BE2C (cell line): ENCODE measurements at regions not wholly inside any gene's neighbourhood (a gene's known extent, or its start where the extent isn't known, plus 50 kb on each side); places are given as distances from the start of the nearest gene placed in this dataset.

Experiments used
- DNase-seq: peaks from one replicate; pipeline ENCODE4 v3.0.0-alpha.2; 2020
- H3K27me3 ChIP-seq: fragments of 250-450 bp; sonication (Bioruptor Pico); 2 replicates; pipeline ENCODE4 v1.5.1; 2020; ENCODE audit warnings: mild to moderate bottlenecking
- H3K36me3 ChIP-seq: fragments of 250-450 bp; sonication (Bioruptor Pico); 2 replicates; pipeline ENCODE4 v1.5.1; 2020; ENCODE audit warnings: mild to moderate bottlenecking
- H3K4me1 ChIP-seq: fragments of 250-450 bp; sonication (Bioruptor Pico); 2 replicates; pipeline ENCODE4 v1.5.1; 2020
- H3K4me3 ChIP-seq: 2 replicates; pipeline ENCODE4 v1.5.1; 2011; ENCODE audit warnings: low read depth, low read length
- H3K9me3 ChIP-seq: fragments of 250-450 bp; sonication (Bioruptor Pico); 2 replicates; pipeline ENCODE4 v1.5.1; 2020
- TF ChIP-seq, protein P1 (sequence below): IDR thresholded peaks from 2 replicates; pipeline ENCODE4 v1.5.1; 2012; ENCODE audit warnings: mild to moderate bottlenecking, low read depth, low read length

DNA sequence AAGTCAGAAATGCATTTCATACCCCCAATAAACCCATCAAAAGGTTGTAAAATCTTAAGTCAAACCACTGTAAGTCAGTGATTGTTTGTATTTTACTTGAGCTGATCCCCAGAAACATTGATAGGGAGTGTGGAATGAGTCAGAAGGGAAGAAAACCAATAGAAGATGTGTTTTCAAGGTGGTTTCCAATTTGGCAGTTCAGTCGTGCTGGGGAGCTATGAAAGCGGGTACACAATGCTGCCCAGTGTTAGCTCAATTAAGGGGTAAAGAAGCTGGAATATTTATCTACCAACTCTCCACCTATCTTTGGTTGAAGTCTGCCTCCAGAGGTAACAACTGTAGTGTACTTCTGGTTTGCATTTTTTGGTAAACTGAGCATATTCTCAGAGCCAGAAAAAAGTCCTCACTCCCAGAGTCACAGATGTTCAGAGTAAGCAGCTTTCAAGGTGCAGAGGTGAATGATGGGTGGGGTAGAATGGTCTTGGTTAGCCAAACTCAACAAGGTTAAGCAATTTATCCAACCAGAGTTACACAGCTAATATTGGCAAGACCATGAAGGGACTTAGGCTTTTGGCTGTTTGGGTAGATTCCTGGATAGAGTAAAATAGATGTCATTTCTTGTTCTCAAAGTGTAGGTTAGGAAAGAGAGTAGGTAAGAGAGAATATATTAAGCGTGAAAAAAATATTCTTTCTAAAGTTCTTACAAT lies 202.9 kb upstream of the ADGRL2 start:
- no peak overlapping the region for H3K4me3 ChIP-seq
- no peaks in the 10 kb centered on the region for H3K9me3 ChIP-seq
- TF ChIP-seq, protein P1, sequence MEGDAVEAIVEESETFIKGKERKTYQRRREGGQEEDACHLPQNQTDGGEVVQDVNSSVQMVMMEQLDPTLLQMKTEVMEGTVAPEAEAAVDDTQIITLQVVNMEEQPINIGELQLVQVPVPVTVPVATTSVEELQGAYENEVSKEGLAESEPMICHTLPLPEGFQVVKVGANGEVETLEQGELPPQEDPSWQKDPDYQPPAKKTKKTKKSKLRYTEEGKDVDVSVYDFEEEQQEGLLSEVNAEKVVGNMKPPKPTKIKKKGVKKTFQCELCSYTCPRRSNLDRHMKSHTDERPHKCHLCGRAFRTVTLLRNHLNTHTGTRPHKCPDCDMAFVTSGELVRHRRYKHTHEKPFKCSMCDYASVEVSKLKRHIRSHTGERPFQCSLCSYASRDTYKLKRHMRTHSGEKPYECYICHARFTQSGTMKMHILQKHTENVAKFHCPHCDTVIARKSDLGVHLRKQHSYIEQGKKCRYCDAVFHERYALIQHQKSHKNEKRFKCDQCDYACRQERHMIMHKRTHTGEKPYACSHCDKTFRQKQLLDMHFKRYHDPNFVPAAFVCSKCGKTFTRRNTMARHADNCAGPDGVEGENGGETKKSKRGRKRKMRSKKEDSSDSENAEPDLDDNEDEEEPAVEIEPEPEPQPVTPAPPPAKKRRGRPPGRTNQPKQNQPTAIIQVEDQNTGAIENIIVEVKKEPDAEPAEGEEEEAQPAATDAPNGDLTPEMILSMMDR: no peak
- no peaks in the 10 kb centered on the region for H3K27me3 ChIP-seq
- DNase-seq: no peak
- H3K4me1 ChIP-seq: no peaks in the 10 kb centered on the region
- no peaks in the 10 kb centered on the region for H3K36me3 ChIP-seq

DNA sequence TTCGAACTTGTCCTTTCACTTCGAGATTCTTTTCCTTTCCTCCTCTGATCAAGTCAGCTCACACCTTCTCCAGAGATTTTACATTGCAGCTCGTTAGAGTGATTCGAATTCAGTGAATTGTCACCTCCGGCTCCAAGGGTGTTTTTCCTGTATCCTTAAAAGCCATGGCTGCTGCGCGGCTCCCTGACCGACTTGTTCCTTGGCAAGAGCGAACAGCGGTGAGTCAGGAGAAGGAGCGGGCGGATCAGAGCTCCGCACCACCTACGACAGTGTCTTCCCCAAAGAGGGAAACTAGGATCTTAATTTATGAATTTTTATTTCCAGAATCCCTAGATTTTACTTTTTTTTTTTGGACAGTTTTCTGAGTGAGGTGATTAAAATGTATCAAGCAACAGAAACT lies 204.4 kb upstream of the ADGRL2 start:
- no peaks in the 10 kb centered on the region for H3K36me3 ChIP-seq
- no peak overlapping the region for H3K4me3 ChIP-seq
- no peaks in the 10 kb centered on the region for H3K4me1 ChIP-seq
- H3K27me3 ChIP-seq: no peaks in the 10 kb centered on the region
- H3K9me3 ChIP-seq: no peaks in the 10 kb centered on the region
- no peak for DNase-seq
- TF ChIP-seq, protein P1: no peak

DNA sequence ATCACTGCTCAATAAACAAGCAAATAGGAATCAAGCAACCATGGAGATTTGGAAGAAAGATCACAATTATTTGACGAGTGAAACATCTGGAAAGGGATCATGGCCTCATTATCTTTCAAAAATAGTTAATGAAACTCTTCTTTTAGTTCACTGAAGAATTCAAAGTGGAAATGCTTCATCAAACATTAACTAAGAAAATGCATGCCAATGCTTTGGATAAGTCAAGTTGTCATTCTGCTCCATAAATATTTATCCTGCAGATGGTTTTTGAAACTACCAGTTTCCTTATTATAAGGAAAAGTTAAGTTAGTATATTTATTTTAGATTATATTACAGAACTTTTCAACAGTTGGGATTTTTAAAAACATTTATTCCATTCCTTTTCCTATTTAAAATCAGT lies 206.5 kb upstream of the ADGRL2 start:
- Histone ChIP-seq H3K27me3 (no peaks in the 10 kb centered on the region), H3K4me3 (no peak overlapping the region), H3K9me3 (no peaks in the 10 kb centered on the region), H3K4me1 (no peaks in the 10 kb centered on the region), H3K36me3 (no peaks in the 10 kb centered on the region)
- TF ChIP-seq, protein P1: no peak
- no peak for DNase-seq

DNA sequence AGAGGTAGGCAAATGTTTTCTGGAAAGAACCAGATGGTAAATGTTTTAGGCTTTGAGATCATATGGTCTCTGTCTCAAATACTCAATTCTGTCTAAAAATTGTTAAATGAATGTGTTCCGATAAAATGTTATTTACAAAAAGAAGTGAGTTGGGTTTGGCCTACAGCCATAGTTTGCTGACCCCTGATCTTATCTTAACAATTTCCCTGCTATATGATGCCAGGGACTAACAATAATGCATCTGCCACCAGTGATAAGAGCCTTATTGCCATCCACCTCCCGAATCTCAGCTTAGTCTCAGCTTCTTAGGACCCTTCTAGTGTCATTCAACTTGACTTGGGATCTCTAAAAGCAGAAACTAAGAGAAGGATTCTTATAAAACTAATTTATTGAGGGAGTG lies 208.5 kb upstream of the ADGRL2 start:
- Histone ChIP-seq H3K36me3 (no peaks in the 10 kb centered on the region), H3K9me3 (no peaks in the 10 kb centered on the region), H3K27me3 (no peaks in the 10 kb centered on the region), H3K4me3 (no peak overlapping the region), H3K4me1 (no peaks in the 10 kb centered on the region)
- TF ChIP-seq, protein P1: no peak
- DNase-seq: no peak

DNA sequence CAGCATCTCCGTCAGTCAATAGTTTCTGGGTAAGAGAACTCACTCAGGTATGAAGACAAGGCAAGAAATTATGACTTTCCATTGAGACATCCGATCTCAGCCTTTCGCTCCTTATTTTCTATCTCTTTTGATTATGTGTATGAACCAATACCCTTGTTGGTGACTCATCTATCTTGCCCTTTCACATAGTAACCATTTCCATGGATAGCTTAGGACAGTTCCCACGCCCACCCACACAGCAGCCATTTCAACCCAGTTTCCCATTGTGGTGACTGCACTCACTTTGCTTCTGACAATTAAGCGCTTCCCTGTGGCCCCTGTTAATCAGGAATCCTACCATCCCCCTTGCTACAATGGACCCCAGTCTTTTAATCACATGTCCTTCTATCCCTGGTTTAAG lies 210.6 kb upstream of the ADGRL2 start:
- Histone ChIP-seq H3K27me3 (no peaks in the 10 kb centered on the region), H3K4me1 (no peaks in the 10 kb centered on the region), H3K36me3 (no peaks in the 10 kb centered on the region), H3K4me3 (no peak overlapping the region), H3K9me3 (no peaks in the 10 kb centered on the region)
- TF ChIP-seq, protein P1: no peak
- DNase-seq: no peak

DNA sequence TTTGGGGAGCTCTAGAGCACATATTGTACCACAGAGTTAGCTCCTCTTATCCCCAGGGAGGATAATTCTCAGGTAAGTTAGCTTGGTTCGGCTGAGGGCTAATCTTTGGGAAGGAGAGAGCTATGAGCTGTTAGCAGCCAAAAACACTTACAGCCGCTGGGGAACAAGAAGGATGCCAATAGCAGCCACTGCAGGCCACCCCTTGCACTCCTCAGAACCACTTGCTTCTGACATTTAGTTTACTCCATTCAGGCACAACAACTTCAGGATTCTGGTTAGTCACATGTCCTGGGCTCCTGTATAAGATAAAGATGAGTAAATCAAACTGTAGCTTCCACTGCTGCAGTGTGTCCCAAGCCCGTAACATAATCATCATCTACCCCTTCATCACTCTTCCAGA lies 212.6 kb upstream of the ADGRL2 start:
- DNase-seq: no peak
- Histone ChIP-seq H3K27me3 (no peaks in the 10 kb centered on the region), H3K36me3 (no peaks in the 10 kb centered on the region), H3K9me3 (no peaks in the 10 kb centered on the region), H3K4me3 (no peak overlapping the region), H3K4me1 (no peaks in the 10 kb centered on the region)
- TF ChIP-seq, protein P1: no peak
